Aorta (tissue), 5 donors: ENCODE measurements at regions not wholly inside any gene's neighbourhood (a gene's known extent, or its start where the extent isn't known, plus 50 kb on each side); places are given as distances from the start of the nearest gene placed in this dataset.

Experiments
- ATAC-seq: fragments of 200-7000 bp; cut with Tn5 transposase; one replicate; pipeline ENCODE4 v1.9.1; 2022; ENCODE audit warnings: moderate library complexity; ENCODE audit not compliant: low FRiP score
- DNase-seq, 2 donors: peaks; one replicate each; pipeline ENCODE4 v3.0.0-alpha.2; 2020
- H3K27ac ChIP-seq, 2 donors: one replicate each; pipeline ENCODE4 v1.5.1; 2013; ENCODE audit warnings: low read length in 2 of 2, mild to moderate bottlenecking in 2 of 2, moderate library complexity in 2 of 2, control low read depth in 1 of 2, inconsistent platforms in 1 of 2, low read depth in 1 of 2
- H3K27me3 ChIP-seq, 2 donors: one replicate each; pipeline ENCODE4 v1.6.1; 2013; ENCODE audit warnings: control low read depth in 1 of 2, low read length in 1 of 2, mild to moderate bottlenecking in 1 of 2, moderate library complexity in 1 of 2; ENCODE audit not compliant: insufficient read depth in 2 of 2, control insufficient read depth in 1 of 2
- H3K36me3 ChIP-seq, 2 donors: one replicate each; pipeline ENCODE4 v1.6.1; 2013; ENCODE audit warnings: control low read depth in 1 of 2, low read length in 1 of 2, mild to moderate bottlenecking in 1 of 2; ENCODE audit not compliant: insufficient read depth in 2 of 2, control insufficient read depth in 1 of 2
- H3K4me1 ChIP-seq, 2 donors: one replicate each; pipeline ENCODE4 v1.6.1; 2013; ENCODE audit warnings: low read length in 2 of 2, control low read depth in 1 of 2, mild to moderate bottlenecking in 1 of 2, moderate library complexity in 1 of 2; ENCODE audit not compliant: insufficient read depth in 2 of 2, control insufficient read depth in 1 of 2
- H3K4me3 ChIP-seq, 2 donors: one replicate each; pipeline ENCODE4 v1.5.1; 2013; ENCODE audit warnings: low read length in 2 of 2, control low read depth in 1 of 2, mild to moderate bottlenecking in 1 of 2
- H3K9me3 ChIP-seq: one replicate; pipeline ENCODE4 v1.6.1; 2013; ENCODE audit warnings: mild to moderate bottlenecking, low read length; ENCODE audit not compliant: control insufficient read depth
- whole genome bisulfite sequencing, 2 donors: extraction: QIAGEN DNeasy Blood & Tissue Kit; methylation state at CpG; one replicate each; pipeline ENCODE4 v1.1.7; 2013; 5-methylcytosine and 5-hydroxymethylcytosine counted together
- intact Hi-C, 2 donors: fragments of 100-400 bp; cut with DNase I; formaldehyde crosslinking; loops; one replicate each; pipeline versions ENCODE4 v1.14.2 to v1.15.0; 2022
- donor health status: healthy with polysubstance abuse.
- donor health status: Bipolar disorder and iron deficiency.
- donor health status: DM: no; HTN: no; CAD: no.
- donor health status: DM: no; HTN: no; CAD: no.
- donor health status: DM: yes; HTN: yes; CAD: no.

GRCh38 chr9:80790764-80791163 lies 898.6 kb downstream of the TLE1 start:
- no peak overlapping the region for H3K4me3 ChIP-seq
- intact Hi-C loops: no loop called here
- ATAC-seq: no peak
- H3K27me3 ChIP-seq: no peaks in the 10 kb centered on the region
- no peaks in the 10 kb centered on the region for H3K4me1 ChIP-seq
- H3K36me3 ChIP-seq: no peaks in the 10 kb centered on the region
- no peak for DNase-seq
- H3K27ac ChIP-seq: no peak overlapping the region
- no peaks in the 10 kb centered on the region for H3K9me3 ChIP-seq

GRCh38 chr9:80789831-80790230 lies 899.5 kb downstream of the TLE1 start:
- H3K9me3 ChIP-seq: no peaks in the 10 kb centered on the region
- intact Hi-C loops: no loop called here
- no peaks in the 10 kb centered on the region for H3K36me3 ChIP-seq
- DNase-seq (no peak), ATAC-seq (no peak)
- H3K4me3 ChIP-seq: no peak overlapping the region
- H3K27me3 ChIP-seq: no peaks in the 10 kb centered on the region
- no peak overlapping the region for H3K27ac ChIP-seq
- H3K4me1 ChIP-seq: no peaks in the 10 kb centered on the region
- 94 to 96% methylated on average over 5 of the region's 5 CpGs for WGBS, 2 donors

- no peak for ATAC-seq
- no peaks in the 10 kb centered on the region for H3K9me3 ChIP-seq
- intact Hi-C loops: no loop called here
- no peaks in the 10 kb centered on the region for H3K4me1 ChIP-seq
- H3K27ac ChIP-seq: no peak overlapping the region
- no peaks in the 10 kb centered on the region for H3K27me3 ChIP-seq
- WGBS, 2 donors: 95 to 99% methylated on average over 1 of the region's 1 CpG
- H3K36me3 ChIP-seq: no peaks in the 10 kb centered on the region
- no peak overlapping the region for H3K4me3 ChIP-seq
- no peak for DNase-seq
These were observed 901.7 kb downstream of the TLE1 start for GRCh38 chr9:80787636-80788035.

- Histone ChIP-seq H3K4me1 (no peaks in the 10 kb centered on the region), H3K27ac (no peak overlapping the region), H3K9me3 (no peaks in the 10 kb centered on the region), H3K27me3 (no peaks in the 10 kb centered on the region), H3K4me3 (no peak overlapping the region), H3K36me3 (no peaks in the 10 kb centered on the region)
- intact Hi-C loops: no loop called here
- ATAC-seq (no peak), DNase-seq (no peak)
These were observed 904.7 kb downstream of the TLE1 start for GRCh38 chr9:80784647-80785046.

- ATAC-seq (no peak), DNase-seq (no peak)
- H3K9me3 ChIP-seq: no peaks in the 10 kb centered on the region
- H3K27ac ChIP-seq: no peak overlapping the region
- H3K4me3 ChIP-seq: no peak overlapping the region
- H3K4me1 ChIP-seq: no peaks in the 10 kb centered on the region
- H3K36me3 ChIP-seq: no peaks in the 10 kb centered on the region
- no peaks in the 10 kb centered on the region for H3K27me3 ChIP-seq
- intact Hi-C loops: no loop called here
These were observed 913.4 kb downstream of the TLE1 start for GRCh38 chr9:80775971-80776370.

- Histone ChIP-seq H3K9me3 (no peaks in the 10 kb centered on the region), H3K36me3 (no peaks in the 10 kb centered on the region), H3K4me3 (no peak overlapping the region), H3K27me3 (no peaks in the 10 kb centered on the region), H3K4me1 (no peaks in the 10 kb centered on the region), H3K27ac (no peak overlapping the region)
- 90 to 98% methylated on average over 2 of the region's 2 CpGs for WGBS, 2 donors
- intact Hi-C loops: no loop called here
- ATAC-seq (no peak), DNase-seq (no peak)
These were observed 913.8 kb downstream of the TLE1 start for GRCh38 chr9:80775530-80775929.

- Histone ChIP-seq H3K27me3 (no peaks in the 10 kb centered on the region), H3K36me3 (no peaks in the 10 kb centered on the region), H3K4me1 (no peaks in the 10 kb centered on the region), H3K9me3 (no peaks in the 10 kb centered on the region), H3K27ac (no peak overlapping the region), H3K4me3 (no peak overlapping the region)
- WGBS, 2 donors: 85 to 92% methylated on average over 6 of the region's 6 CpGs
- DNase-seq (no peak), ATAC-seq (no peak)
- intact Hi-C loops: no loop called here
These were observed 917.6 kb downstream of the TLE1 start for GRCh38 chr9:80771555-80772347.

GRCh38 chr9:80763536-80763935 lies 925.8 kb downstream of the TLE1 start:
- intact Hi-C loops: no loop called here
- Histone ChIP-seq H3K36me3 (no peaks in the 10 kb centered on the region), H3K9me3 (no peaks in the 10 kb centered on the region), H3K4me1 (no peaks in the 10 kb centered on the region), H3K27me3 (no peaks in the 10 kb centered on the region), H3K4me3 (no peak overlapping the region), H3K27ac (no peak overlapping the region)
- DNase-seq (no peak), ATAC-seq (no peak)
- WGBS, 2 donors: 61 to 62% methylated on average over 4 of the region's 4 CpGs

- Histone ChIP-seq H3K4me3 (no peak overlapping the region), H3K27me3 (no peaks in the 10 kb centered on the region), H3K9me3 (peaks cover 2% of the 10 kb centered on the region), H3K27ac (no peak overlapping the region), H3K4me1 (no peaks in the 10 kb centered on the region), H3K36me3 (no peaks in the 10 kb centered on the region)
- intact Hi-C loops: no loop called here
- 71 to 81% methylated on average over 2 of the region's 2 CpGs for WGBS, 2 donors
- ATAC-seq (no peak), DNase-seq (no peak)
These were observed 933.8 kb downstream of the TLE1 start for GRCh38 chr9:80755586-80755985.
